Testis (tissue), 2 donors: ENCODE measurements at regions not wholly inside any gene's neighbourhood (a gene's known extent, or its start where the extent isn't known, plus 50 kb on each side); places are given as distances from the start of the nearest gene placed in this dataset.
"Not testable (repeated sequence)": the region's sequence is repeated elsewhere in the genome, so short reads cannot be mapped to it uniquely, and the experiment has no call there.

ENCODE experiments used
- DNase-seq: peaks from one replicate; pipeline ENCODE4 v3.0.0-alpha.2; 2019
- H3K27ac ChIP-seq, 2 donors: fragments of 200-600 bp; sonication (generic); one replicate each; pipeline ENCODE4 v1.5.1; 2019
- H3K27me3 ChIP-seq: fragments of 200-600 bp; sonication (generic); one replicate; pipeline ENCODE4 v1.5.1; 2019
- H3K36me3 ChIP-seq: fragments of 200-600 bp; sonication (generic); one replicate; pipeline ENCODE4 v1.5.1; 2017; ENCODE audit warnings: low read depth; ENCODE audit errors: missing control alignments
- H3K4me1 ChIP-seq: fragments of 200-600 bp; sonication (generic); one replicate; pipeline ENCODE4 v1.5.1; 2019
- H3K4me3 ChIP-seq, 2 donors: fragments of 200-600 bp; sonication (generic); one replicate each; pipeline ENCODE4 v1.5.1; 2017 to 2019
- H3K9me3 ChIP-seq: fragments of 200-600 bp; sonication (generic); one replicate; pipeline ENCODE4 v1.5.1; 2017
- POLR2A ChIP-seq: fragments of 450-650 bp; IDR thresholded peaks from one replicate; pipeline ENCODE4 v1.6.1; 2017; ENCODE audit warnings: antibody characterized with exemption, mild to moderate bottlenecking, moderate library complexity
- whole genome bisulfite sequencing, 2 donors: methylation state at CpG; one replicate each; pipeline ENCODE4 v1.1.5; 2018; 5-methylcytosine and 5-hydroxymethylcytosine counted together
- intact Hi-C: fragments of 100-400 bp; cut with DNase I; formaldehyde crosslinking; loops from one replicate; pipeline ENCODE4 v1.15.1; 2023; ENCODE audit warnings: low total_unique reads
- TF ChIP-seq, protein P1 (sequence below), 3 experiments: fragments of 450-650 bp in 2 of 3; fragments of 200-600 bp in 1 of 3; sonication (generic) in 1 of 3; IDR thresholded peaks; one replicate each; pipeline ENCODE4 v1.5.1; 2016 to 2019; ENCODE audit warnings: antibody characterized with exemption in 3 of 3, mild to moderate bottlenecking in 2 of 3, moderate library complexity in 1 of 3

DNA sequence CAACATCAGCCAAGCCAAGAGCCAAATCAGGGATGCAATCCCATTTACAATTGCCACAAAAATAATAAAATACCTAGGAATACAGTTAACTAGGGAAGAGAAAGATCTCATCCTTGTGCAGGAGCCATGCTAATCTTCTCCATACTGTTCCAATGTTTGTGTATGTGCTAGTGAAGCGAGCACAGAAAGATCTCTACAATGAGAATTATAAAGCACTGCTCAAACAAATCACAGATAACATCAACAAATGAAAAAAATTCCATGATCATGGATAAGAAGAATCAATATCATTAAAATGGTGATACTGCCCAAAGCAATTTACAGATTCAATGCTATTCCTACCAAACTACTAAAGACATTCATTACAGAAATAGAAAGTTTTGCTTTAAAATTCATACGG, 215.6 kb downstream of the FOXG1 start:
- H3K4me1 ChIP-seq, result no peaks in the 10 kb centered on the region
- H3K27ac ChIP-seq, result no peak overlapping the region
- H3K9me3 ChIP-seq, result no peaks in the 10 kb centered on the region
- no peaks in the 10 kb centered on the region for H3K36me3 ChIP-seq
- WGBS, 2 donors, result 90 to 92% methylated on average over 2 of the region's 2 CpGs
- TF ChIP-seq, protein P1, sequence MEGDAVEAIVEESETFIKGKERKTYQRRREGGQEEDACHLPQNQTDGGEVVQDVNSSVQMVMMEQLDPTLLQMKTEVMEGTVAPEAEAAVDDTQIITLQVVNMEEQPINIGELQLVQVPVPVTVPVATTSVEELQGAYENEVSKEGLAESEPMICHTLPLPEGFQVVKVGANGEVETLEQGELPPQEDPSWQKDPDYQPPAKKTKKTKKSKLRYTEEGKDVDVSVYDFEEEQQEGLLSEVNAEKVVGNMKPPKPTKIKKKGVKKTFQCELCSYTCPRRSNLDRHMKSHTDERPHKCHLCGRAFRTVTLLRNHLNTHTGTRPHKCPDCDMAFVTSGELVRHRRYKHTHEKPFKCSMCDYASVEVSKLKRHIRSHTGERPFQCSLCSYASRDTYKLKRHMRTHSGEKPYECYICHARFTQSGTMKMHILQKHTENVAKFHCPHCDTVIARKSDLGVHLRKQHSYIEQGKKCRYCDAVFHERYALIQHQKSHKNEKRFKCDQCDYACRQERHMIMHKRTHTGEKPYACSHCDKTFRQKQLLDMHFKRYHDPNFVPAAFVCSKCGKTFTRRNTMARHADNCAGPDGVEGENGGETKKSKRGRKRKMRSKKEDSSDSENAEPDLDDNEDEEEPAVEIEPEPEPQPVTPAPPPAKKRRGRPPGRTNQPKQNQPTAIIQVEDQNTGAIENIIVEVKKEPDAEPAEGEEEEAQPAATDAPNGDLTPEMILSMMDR (IDR thresholded peaks at IDR 0.05), result no peak
- no peak for TF ChIP-seq POLR2A
- DNase-seq, result no peak
- H3K4me3 ChIP-seq, result no peak overlapping the region
- H3K27me3 ChIP-seq, result no peaks in the 10 kb centered on the region
- intact Hi-C loops, result no loop called here

DNA sequence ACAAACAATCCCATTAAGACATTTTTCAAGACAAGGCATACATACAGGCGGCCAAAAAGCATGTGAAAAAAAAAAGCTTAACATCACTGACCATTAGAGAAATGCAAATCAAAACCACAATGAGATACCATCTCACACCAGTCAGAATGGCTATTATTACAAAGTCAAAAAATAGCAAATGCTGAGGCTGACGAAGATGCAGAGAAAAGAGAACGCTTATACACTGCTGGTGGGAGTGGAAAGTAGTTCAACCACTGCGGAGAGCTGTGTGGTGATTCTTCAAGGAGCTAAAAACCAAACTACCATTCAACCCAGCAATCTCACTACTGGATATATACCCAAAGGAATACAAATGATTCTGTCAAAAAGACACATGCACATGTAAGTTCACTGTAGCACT, 216.7 kb downstream of the FOXG1 start:
- no peak for DNase-seq
- Histone ChIP-seq H3K4me1 (no peaks in the 10 kb centered on the region), H3K9me3 (no peaks in the 10 kb centered on the region), H3K4me3 (no peak overlapping the region), H3K36me3 (no peaks in the 10 kb centered on the region), H3K27ac (no peak overlapping the region), H3K27me3 (no peaks in the 10 kb centered on the region)
- intact Hi-C loops, result no loop called here
- whole genome bisulfite sequencing, 2 donors, result 79 to 85% methylated on average over 4 of the region's 4 CpGs
- TF ChIP-seq POLR2A, result no peak
- TF ChIP-seq, protein P1 (IDR thresholded peaks at IDR 0.05), result no peak

DNA sequence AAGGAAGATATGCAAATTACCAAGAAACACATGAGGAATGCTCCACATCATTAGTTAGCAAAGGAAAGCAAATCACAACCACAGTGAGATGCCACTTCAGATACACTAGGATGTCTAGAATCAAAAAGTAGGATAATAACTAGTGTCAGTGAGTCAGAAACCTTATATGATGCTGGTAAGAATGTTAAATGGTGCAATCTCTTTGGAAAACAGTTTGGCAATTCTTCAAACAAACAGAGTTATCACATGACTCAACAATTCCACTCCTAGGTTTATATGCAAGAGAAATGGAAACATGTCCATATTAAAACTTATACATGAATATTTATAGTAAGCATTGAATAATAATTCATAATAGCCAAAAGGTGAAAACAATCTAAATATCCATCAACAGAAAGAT, 220.9 kb downstream of the FOXG1 start:
- no peaks in the 10 kb centered on the region for H3K27me3 ChIP-seq
- no peaks in the 10 kb centered on the region for H3K9me3 ChIP-seq
- no peak overlapping the region for H3K27ac ChIP-seq
- no peaks in the 10 kb centered on the region for H3K4me1 ChIP-seq
- no peak for DNase-seq
- no peak overlapping the region for H3K4me3 ChIP-seq
- TF ChIP-seq, protein P1 (IDR thresholded peaks at IDR 0.05), result no peak
- TF ChIP-seq POLR2A, result no peak
- intact Hi-C loops, result no loop called here
- H3K36me3 ChIP-seq, result no peaks in the 10 kb centered on the region

DNA sequence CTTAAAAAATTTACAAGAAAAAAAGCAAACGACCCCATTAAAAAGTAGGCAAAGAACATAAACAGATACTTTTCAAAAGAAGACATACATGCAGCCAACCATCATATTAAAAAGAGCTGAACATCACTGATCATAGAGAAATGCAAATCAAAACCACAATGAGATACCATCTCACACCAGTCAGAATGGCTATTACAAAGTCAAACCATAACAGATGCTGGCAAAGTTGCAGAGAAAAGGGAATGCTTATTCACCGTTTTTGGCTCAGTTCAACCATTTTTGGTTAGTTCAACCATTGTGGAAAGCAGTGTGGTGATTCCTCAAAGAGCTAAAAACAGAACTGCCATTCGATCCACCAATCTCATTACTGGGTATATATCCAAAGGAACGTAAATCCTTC, 230.6 kb downstream of the FOXG1 start:
- WGBS, 2 donors, result 86 to 89% methylated on average over 4 of the region's 4 CpGs
- H3K4me1 ChIP-seq, intact Hi-C loops, H3K9me3 ChIP-seq, H3K36me3 ChIP-seq, DNase-seq, H3K27me3 ChIP-seq, H3K27ac ChIP-seq, H3K4me3 ChIP-seq: not testable (repeated sequence)

DNA sequence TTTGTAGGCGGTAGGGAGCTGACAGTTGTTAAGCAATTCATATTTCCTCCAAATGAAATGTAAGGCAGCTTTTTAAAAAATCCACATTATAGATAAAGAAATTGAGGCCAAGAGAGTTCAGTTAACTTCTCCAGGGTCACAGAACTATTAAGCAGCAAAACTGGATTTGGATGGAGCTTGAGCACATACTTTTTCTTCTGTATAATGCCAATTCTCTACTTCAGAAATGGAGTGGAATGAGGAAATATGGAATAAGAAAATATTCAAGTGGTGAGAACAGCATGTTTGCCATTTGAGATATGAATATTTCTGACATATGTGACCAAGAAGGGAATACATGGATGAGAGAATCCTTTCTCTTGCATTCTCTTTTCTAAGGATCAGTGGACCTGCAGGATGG, 233.1 kb downstream of the FOXG1 start:
- 74 to 75% methylated on average over 1 of the region's 1 CpG for WGBS, 2 donors
- no peaks in the 10 kb centered on the region for H3K27me3 ChIP-seq
- no peak for TF ChIP-seq POLR2A
- TF ChIP-seq, protein P1 (IDR thresholded peaks at IDR 0.05), result no peak
- no peak overlapping the region for H3K27ac ChIP-seq
- no peak for DNase-seq
- H3K9me3 ChIP-seq, result no peaks in the 10 kb centered on the region
- H3K36me3 ChIP-seq, result no peaks in the 10 kb centered on the region
- intact Hi-C loops, result no loop called here
- no peaks in the 10 kb centered on the region for H3K4me1 ChIP-seq
- H3K4me3 ChIP-seq, result no peak overlapping the region
